ENCODE measurements at regions not wholly inside any gene's neighbourhood (a gene's known extent, or its start where the extent isn't known, plus 50 kb on each side); places are given as distances from the start of the nearest gene placed in this dataset.

DNA sequence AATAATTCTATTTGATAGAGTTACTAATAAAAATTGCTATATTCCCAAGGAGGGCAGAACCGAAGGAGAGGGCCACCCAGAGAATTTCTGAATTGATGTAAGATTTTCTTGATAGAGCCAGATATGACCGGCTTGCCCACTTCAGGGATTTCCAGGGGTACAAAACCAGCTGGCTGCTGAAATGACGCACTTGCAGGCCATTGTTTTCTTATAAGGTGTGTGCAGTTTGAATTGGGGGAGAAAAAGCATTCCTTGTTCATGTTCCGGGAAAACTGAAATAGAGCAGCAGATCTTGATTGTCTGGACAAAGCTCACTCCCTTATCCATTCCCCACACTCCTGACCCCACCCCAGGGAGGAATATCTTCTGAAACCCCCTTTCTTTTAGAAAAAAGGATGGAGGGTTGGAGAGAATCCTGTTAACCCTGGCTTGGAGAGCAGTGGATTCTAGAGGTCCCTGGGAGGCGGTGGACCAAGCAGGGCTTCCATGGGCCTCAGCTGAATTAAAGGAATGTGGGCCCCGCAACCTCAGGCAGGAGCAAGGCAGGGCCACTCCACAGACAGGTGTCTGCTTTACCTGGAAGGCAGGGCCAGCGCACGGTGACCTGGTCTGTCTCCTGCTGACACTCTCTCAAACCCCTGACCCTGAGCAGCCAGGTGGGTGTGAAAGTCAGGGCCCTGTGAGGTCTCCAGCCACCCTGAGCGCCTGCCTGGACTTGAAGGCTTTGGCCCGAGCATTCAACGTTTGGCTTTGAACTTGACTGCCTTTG is 96.4 kb downstream of the TMEM170B start:
- DNase-seq (ENCODE audit: low spot score), result no peak

DNA sequence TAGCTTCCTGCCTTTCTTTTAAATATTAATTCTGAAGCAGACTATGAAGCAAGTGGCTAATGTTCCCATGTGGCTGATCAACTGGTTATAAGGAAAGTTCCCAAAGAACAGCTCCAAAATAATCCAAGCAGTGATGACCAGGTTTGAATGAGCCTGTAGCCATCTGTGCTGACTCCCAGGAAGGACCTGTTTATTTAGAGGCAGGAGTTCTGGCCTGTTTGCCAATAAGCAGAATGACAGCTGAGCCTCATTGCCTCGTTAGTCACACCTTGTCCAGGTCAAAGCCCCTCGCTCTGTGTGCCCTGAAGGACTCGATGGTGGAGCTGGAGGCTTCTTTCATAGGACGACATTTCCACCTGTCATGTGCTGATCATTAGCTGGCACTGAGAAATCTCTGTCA is 97.4 kb downstream of the TMEM170B start:
- no peak for DNase-seq (ENCODE audit: low spot score)

DNA sequence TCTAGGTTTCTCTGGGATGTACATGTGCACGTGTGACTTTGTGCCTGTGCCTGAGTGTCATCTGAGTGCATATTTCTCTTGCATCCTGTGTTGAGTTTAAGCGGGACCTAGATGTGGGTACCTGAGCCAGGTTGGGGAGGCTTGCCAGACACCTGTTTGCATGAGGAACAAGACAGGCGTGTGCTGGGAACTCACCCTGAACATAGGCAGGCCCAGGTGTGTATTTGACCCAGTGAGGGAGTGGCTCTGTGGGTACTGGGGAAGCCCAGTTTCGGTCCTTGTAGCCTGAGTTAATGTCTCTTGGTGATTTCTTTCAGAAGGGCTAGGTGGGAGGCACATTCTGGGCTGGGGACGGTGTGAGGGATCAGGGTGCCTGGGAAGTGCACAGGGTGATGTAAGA is 98.6 kb downstream of the TMEM170B start:
- no peak for DNase-seq (ENCODE audit: low spot score)

DNA sequence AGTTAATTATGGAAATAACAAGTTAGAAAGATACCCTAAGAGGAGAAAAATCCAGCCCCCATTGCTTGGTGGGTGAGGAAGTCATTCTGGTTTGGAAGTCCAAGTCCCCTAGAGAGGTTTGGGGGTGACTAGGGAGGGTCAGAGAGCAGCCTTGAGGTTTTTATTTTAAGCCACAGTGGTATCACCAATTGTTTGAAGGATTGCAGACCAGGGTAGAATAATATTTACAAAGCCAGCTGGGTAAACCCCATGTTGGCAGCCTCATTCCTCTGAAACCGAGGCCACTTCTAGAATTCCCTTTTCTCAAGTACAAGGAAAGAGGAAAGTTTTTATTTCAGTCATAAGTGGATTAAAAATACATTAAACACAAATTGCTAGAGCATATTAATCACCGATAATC is 99.7 kb downstream of the TMEM170B start:
- DNase-seq (ENCODE audit: low spot score), result no peak

DNA sequence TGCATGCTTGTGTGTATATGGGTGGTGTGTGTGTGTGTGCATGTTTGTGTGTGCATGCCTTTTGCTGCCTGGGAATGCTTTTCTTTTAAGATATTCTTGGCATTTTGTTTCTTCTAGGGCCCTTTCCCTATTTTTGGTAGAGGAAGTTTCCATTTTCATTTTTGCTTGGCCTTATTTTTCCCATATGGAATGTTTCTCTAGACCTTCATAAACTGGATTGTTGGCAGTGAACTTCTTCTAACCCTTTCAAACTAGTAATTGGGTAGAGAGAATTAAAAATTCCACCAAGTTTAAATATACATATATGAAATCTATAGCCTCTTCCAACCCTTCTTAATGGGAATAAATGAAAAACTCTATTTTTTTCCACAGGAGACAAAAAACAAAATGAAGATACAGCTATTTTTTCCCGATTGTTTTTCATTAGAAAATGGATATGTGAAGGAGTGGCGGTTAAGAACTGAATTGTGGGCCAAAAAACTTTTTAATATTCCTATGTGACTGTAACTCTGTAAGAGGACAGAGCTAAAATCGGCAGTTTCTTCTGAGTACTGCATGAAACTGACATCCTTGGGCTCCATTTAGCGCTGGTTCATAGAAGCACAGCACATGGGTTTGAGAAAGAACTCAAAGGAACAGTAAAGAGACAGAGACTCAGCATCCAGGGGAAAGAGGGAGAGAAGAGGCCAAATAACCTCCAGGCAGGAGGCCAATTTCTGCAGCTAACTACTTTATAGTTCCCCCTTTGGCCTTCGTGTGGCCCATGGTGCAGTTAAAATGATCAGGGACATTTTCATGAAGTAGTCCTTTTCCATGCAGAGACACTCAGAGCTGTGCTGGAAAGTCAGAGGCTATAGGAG is 102.1 kb downstream of the TMEM170B start:
- no peak for DNase-seq (ENCODE audit: low spot score)

DNA sequence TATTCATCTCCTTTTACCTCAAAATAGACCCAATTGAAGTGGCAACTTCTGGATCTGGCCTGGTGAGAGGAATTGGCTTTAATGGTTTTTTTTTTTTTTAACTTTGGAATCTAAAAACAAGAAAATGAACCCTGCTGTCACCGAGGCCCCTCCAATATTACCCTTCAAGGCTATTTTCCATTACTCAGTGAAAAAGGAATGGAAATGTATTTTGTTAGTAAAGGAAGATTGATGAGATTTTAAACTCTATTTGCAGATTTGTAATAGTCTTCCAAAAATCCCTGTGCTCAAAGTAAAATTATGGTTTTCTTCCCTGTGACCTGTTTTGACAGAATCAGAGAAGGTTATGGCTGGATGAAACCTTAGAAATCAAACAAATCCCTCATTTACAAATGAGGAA is 102.9 kb downstream of the TMEM170B start:
- DNase-seq (ENCODE audit: low spot score), result no peak

DNA sequence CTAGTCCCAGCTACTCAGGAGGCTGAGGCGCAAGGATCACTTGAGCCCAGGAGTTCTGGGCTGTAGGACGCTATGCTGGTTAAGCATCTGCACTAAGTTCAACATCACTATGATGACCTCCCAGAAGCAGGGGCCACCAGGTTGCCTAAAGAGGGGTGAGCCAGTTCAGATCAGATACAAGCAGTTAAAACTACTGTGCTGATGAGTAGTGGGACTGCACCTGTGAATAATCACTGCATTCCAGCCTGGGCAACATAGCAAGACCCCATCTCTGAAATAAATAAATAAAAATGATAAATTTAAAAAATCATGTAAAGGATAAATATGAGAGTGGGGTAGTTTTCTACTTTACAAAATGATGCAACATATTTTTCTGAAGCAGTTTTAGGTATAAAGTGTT is 106.5 kb downstream of the TMEM170B start:
- DNase-seq (ENCODE audit: low spot score), result no peak

DNA sequence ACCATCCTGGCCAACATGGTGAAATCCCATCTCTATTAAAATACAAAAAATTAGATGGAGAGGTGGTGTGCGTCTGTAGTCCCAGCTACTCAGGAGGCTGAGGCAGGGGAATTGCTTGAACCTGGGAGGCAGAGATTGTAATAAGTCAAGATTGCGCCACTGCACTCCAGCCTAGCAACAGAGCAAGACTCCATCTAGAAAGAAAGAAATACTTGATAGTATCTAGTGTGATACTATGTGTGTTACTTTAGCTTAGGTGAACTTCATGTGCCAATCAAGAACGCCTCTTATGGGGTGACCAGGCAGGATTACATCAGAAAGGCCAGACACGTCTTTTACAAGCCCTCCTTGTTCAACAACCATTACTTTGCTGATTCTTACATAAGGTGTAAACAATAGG is 107.1 kb downstream of the TMEM170B start:
- DNase-seq (ENCODE audit: low spot score), result no peak

DNA sequence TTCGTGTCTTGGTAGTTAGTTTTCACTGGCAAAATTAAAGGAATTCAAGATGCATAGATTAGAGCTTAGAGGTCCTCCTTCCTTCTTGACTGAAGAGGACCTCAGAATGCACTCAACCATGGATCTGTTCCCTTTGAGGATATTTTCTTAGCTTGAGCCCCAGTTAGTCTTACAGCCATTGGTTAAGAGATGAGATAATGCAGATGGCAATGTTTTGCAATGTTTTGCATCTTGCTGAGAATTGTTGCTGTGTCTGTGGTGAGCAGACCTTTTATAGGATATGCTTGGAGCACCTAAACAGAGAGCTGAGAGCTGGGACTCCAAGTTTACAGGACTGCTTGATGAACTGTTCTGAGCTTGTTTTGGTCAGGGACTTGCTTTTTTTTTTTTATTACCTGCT is 107.5 kb downstream of the TMEM170B start:
- no peak for DNase-seq (ENCODE audit: low spot score)

DNA sequence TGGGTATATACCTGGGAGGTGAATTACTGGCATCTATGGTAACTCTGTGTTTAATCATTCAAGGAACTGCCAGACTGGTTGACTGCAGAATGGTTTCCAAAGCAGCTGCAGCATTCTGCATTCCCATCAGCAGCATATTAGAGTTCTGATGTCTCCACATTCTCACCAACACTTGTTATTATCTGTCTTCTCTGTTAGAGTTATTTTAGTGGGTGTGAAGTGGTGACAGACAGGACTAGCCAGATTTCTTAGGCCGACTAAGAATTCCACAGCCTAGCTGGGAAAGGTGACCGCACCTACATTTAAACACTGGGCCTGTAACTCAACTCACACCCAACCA is 110.9 kb downstream of the TMEM170B start:
- no peak for DNase-seq (ENCODE audit: low spot score)

DNA sequence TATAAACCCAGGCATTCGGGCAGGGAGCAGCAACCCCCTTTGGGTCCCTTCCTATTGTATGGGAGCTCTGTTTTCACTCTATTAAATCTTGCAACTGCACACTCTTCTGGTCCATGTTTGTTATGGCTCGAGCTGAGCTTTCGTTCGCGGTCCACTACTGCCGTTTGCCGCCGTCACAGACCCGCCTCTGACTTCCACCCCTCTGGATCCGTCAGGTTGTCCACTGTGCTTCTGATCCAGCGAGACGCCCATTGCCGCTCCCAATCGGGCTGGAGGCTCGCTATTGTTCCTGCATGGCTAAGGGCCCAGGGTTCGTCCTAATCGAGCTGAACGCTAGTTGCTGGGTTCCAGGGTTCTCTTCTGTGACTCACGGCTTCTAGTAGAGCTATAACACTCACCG is 111.3 kb downstream of the TMEM170B start:
- no peak for DNase-seq (ENCODE audit: low spot score)

DNA sequence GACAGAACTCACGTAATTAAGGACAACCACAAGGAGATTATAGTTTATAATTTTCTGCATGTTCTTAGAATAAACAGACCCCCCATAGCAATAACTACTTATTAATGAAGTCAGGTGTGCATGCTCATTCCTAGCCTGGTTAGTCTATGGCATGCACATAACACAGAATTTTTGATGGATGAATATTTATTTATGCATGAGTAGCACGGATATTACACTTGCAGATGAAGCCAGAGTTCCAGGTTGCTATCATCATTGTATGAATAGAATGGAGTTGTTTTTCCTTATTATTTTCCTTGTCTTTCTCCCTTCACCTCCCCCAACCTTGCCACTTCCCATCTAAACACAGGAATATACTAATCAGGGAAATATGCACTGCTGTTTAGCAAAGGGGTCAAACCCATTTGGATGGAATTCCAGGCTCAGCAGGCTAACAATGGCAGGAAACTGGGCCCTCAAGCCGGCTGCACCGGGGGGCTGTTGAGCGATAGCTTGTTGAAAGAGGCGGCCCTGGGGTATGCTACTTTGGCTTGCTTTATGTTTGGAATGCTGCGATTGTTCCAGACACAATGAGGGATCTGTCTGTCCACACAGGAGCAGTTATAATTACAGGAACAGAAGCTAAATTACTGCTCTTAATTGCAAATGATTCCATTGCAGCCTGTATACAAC is 112.6 kb downstream of the TMEM170B start:
- DNase-seq (ENCODE audit: low spot score), result no peak

DNA sequence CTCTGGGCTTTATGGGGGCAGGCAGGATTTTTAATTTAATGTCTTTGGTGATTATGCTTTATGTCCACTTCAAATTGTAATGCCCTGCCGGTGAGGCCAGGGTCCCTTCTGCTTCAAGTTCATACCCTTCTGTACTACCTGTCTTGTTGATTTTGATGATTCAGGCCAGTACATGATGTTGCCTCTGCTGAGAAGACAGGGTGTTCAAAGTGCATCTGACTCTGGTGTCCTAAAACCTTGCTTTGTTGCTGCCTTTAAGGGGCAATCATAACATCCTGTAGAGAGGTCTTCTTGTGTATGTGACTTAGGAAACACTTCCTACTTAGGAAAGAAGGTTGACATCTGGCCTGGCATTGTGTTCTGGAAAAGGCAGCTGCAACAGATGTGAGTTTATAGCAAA is 113.2 kb downstream of the TMEM170B start:
- DNase-seq (ENCODE audit: low spot score), result no peak

DNA sequence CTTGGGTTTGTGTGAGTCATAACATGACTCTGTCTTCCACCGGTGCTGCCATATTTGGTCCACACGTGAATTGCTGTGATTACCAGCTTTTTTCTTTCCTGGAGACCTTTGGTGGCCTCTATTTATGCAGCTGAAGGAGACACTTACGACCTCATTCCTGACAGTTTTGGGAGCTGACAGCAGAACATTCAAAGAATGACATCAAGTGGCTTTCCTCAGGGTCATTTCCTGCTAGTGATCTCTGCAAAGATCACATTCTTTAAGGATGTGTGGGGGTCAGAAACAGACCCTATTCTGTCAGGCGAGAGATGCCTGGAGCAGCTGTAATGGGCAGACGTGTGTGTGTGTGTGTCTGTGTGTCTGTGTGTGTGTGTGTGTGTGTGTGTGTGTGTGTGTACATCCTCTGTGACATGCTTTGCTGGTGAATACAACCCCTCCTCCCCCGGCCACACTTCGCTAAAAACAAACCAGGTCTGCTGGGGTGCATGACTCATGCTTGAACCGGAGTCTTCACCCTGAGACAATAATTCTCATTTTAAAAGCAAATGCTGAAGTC is 115.6 kb downstream of the TMEM170B start:
- DNase-seq (ENCODE audit: low spot score), result peak; percentile 30

DNA sequence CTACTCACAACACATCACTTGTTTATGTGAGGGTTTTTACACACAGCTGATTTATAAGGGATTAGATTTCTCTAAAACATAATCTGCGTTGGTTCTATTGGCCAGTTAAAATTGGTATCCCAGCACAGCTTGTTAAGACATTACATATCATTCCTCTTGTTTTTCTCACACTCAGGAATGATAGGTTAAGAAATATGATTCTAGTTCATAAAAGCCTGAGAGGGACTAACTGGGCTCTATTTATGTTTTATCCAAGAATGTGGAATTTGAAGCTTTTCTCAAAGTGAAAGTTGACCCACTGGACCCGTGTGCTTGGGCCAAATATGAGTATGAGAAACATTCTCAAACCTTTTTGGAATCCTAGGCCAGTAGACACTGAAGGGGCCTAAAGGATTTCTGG is 117.3 kb downstream of the TMEM170B start:
- DNase-seq (ENCODE audit: low spot score), result no peak

DNA sequence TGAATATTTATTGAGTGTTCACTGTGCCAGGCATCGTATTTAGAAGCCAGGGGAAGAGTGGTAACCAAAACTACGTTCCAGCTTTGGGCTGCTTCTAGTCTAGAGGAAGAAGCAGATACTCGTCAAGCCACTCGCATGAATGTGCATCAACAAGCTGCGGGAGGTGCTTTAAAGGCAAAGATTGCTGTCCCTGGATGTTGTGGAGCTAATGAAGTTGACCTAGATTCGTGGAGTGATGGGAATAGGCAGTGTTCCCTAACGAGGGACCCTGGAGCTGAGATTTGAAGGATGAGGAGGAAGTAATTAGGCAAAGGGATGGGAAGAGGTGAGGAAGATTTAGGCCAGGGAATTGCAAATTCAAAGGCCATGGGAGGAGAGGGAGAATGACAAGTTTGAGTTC is 118.9 kb downstream of the TMEM170B start:
- no peak for DNase-seq (ENCODE audit: low spot score)

DNA sequence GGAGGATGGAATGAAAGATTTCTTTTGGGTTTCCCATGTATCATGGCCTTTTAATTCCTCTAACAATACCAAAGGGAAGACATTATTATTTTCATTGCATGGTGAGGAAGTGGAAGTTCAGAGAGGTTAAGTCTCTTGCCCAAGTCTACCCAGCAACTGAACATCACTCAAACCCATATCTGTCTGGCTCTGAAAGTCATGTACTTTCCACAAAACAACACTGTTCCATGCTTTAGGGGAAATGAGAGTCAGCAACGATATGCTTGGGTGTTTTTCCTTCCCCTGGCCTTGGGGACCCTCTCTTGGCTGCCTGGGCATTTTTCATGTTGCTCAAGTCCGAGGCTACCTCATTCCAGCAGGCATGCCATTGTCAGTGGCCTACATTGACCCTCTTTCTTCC is 118.8 kb downstream of the ADTRP start:
- no peak for DNase-seq (ENCODE audit: low spot score)

DNA sequence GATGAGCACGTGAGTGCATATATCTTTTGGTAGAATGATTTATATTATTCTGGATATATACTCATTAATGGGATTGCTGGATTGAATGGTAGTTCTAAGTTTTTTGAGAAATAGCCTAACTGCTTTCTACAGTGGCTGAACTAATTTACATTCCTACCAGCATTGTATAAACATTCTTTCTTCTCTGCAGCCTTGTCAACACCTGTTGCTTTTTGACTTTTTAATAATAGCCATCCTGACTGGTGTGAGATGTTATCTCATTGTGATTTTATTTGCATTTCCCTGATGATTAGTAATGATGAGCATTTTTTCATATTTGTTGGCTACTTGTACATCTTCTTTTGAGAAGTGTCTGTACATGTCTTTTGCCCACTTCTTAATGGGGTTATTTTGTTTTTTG is 116.3 kb downstream of the ADTRP start:
- DNase-seq (ENCODE audit: low spot score), result no peak

DNA sequence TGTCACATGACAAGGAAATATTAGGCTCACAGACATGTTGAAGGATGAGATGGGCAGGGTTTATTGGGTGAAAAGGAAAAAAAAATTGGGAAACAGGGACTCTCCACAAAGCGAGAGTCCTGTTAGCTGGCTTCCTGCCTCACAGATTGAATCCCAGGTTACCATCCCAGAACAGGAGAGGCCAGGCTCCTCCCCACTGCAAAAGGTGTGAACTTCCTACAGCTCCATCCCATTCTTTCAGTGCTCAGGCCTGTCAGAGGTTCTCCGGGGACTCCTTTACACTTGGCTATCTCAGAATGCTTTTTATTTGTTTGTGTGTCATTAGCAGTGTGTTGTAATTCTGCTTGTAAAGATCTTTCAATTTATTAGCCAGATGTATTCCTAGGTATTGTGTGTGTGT is 115.1 kb downstream of the ADTRP start:
- no peak for DNase-seq (ENCODE audit: low spot score)

Data from COLO829 (cell line).